GF-D8 (cell line): ENCODE measurements at regions not wholly inside any gene's neighbourhood (a gene's known extent, or its start where the extent isn't known, plus 50 kb on each side); places are given as distances from the start of the nearest gene placed in this dataset.
"Not testable (repeated sequence)": the region's sequence is repeated elsewhere in the genome, so short reads cannot be mapped to it uniquely, and the experiment has no call there.

Experiments used
- DNase-seq: peaks from one replicate; lab custom pipeline; 2025; lab: John Stamatoyannopoulos, UW

DNA sequence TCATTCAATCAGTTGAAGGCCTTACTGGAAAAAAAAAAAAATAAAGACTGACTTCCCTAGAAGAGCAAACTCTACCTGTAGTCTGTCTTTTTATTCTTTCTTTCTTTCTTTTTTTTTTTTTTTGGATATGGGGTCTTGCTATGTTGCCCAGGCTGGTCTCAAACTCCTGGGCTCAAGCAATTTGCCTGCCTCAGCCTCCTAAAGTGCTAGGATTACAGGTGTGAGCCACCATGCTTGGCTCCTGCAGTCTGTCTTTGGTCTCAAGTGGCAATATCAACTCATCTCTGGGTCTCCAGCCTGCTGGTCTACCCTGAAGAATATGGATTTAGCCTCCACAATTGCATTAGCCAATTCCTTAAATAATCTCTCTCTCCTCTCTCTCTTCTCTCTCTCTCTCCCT is 167.7 kb upstream of the P2RY1 start:
- DNase-seq, result no peak

DNA sequence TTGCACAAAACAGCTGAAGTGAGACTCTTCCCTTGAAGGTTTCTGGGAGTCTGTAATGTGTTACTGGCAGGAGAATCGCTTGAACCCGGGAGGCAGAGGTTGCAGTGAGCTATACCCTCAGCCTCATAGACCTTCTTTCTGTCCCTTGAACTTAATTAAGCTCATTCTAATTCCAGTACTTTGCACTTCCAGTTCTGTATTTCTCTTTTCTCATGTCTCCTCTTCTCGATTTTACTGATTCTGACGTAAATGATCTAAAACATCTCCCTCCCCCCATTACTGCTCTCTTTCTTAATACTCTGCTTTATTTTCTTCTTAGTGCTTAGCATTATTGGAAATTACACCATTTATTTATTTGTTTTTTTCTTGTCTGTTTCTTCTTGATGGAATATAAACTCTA is 165.4 kb upstream of the P2RY1 start:
- no peak for DNase-seq

DNA sequence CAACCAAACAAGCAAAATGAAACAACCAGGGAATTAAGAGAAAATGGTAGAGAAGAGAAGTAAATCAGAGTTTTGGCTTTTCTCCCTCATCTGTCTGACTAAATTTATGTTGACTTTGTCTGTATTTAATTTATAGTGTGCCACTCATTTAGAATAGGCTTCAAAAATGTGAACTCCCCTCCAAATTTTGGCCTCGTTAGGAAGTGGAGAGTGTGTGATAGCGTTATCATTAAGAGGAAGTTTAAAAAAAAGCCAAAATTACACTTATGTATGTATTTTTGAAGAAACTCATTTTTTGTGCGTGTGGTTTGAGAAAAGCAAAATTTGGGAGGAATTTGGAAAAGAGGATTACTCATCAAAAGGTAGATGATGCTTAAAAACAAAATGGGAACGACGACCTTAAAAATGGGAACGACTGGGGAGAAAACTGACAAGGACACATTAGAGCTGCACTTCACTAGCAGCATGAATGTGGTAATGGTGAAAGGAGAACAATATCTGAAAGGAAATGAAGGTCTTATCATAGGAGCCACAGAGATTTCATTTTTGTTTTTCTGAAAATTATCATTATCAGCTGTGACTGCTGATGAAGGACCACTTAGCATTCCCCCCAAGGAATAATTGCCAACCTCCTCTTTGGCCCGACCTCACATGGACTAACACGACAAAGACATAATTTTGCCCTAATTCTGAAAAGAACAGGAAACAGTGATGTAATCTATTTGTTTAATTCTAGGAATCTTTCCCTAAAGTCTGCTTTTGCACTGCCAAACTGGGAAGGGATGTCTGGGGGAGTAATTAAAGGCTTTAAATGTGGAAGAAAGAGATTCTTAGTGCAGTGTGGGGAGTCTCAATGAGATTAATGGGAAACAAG is 163.2 kb upstream of the P2RY1 start:
- no peak for DNase-seq

DNA sequence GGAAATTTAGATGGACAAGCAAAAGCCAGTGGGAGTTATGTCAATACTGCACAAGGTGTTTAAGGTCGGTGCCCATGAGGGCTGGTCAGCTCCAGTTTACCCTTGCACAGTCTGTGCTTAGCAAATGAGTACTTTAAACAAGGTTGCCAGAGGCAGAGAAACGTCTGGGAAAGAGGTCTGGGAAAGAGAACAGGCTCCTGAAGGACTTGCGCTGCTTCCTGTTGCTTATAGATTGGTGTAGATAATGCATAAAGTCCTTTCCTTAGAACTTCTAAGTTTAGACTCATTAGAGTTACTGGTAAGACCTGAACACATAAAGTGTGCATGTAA is 162.6 kb upstream of the P2RY1 start:
- no peak for DNase-seq

DNA sequence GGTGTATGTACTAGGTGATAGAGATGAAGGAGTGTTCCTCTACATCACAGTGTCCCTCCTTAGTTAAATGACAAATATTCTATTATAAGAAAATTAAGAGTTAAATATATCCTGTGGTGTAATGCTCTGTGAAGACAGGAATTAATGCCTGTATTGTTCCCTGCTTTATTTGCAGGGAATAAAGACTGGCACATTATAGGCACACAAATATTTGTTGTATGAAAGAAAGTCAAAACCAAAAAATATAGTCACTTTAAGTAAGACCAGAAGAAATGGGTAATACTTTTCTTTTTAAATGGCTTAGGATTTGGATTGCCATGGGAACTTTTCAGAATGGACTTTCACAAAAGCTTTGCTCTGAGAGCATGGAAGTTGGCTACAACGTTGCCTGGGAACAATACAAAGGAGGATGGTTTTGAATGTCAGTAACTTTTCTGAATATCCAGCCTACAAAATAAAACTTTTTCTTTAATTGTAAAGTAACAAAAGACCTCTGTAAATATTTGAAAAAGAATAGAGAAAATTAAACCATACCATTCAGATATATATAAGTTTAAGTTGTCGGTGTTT is 158.0 kb upstream of the P2RY1 start:
- DNase-seq, result no peak

DNA sequence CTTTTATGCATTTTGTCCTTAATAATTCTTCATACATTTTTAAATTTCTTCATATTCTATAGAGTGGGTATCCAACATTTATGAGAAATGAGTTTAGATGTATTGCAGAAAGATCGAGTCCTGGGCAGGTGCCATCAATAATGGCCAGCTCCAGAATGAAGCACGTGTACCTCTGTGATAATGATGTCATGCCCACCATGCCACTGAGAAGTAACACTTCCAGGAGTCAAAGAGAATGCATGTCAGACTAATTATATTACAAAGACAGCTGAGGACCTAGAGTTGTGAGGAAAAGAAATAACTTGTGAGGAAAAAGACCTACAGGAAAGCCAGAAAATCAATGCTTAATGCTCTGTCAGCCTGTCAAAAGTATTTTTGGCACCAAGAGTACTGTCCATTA is 157.4 kb upstream of the P2RY1 start:
- DNase-seq, result no peak

DNA sequence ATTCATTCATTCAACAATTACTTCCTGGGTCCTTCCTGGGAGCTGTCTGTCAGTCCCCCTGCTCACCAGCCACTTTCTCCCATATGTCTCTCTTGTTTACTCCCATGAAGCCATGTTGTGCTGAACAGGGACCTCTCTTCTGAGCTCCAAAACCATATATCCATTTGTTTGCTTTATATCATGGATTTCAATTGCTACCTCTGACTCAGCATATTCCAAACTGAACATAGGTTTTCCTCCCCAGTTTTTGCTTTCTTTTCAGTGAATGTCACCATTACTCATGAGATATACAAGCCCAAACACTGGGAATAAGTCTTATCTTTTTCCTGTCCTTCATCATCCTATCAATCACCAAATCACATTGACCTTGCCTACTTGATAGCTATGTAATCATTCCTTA is 152.5 kb upstream of the P2RY1 start:
- no peak for DNase-seq

DNA sequence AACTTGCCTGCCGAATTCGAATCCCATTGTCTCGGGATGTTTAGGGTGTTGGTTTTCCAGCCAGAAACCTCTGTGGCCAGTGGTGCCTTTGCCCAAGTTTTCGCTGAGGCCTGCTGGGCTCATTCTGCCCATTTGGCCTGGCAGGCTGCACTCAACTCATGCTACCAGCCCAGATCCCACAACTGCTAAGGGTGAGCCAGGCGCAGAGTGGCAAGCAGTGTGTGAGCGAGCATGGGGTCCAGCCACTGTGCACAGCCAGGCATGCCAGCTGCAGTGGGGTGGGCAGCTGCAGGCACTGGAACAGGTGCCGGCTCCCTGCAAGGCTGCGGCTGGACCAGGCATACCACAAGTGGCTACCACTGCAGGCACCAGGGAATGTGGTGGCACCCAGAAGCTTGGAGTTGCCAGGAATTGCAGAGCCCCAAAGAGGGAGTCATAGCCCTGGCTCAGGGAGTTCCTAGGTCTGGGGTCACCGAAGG is 151.4 kb upstream of the P2RY1 start:
- DNase-seq, result no peak

DNA sequence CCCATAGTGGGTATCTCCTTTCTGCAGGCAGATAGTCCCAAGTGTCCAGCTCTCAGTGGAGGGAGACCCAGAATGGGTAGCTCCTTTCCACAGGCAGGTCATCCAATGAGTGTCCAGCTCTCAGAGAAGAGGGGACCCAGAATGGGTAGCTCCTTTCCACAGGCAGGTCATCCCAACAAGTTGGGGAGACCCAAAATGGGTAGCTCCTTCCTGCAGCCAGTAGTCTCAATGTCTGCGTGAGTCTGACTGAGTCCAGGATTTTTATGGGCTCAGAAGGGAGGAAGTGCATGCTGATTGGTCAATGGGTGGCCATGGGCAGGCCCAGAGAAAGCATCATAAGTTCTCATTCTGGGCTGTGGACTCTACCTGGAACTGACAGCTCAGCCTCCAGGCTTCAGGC is 150.7 kb upstream of the P2RY1 start:
- DNase-seq, result no peak

DNA sequence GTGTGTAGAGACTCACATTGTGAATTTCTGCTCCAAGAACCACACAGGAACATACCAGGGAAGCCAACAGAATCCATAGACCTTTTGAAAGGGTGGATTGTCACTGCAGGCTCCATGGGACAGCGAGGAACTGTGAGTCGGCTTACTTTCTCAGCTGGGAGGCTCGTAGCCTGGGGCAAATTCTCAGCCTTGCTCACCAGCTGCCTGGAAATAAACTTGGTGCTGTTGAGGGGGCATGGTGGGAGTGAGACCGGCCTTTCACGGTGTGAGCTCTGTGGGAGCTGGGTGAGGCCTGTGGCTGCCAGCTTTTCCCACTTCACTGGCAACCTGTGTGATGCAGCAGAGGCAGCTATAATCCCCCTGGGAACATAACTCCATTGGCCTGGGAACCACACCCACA is 146.6 kb upstream of the P2RY1 start:
- no peak for DNase-seq

DNA sequence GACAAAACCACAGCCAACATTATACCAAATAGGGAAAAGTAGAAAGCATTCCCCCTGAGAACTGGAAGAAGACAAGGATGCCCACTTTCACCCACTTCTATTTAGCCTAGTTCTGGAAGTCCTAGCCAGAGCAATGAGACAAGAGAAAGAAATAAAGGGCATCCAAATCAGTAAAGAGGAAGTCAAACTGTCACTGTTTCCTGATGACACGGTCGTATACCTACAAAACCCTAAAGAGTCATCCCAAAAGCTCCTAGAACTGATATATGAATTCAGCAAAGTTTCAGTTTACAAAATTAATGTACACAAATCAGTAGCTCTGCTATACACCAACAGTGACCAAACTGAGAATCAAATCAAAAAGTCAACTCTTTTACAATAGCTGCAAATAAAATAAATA is 142.6 kb upstream of the P2RY1 start:
- DNase-seq, result not testable (repeated sequence)

DNA sequence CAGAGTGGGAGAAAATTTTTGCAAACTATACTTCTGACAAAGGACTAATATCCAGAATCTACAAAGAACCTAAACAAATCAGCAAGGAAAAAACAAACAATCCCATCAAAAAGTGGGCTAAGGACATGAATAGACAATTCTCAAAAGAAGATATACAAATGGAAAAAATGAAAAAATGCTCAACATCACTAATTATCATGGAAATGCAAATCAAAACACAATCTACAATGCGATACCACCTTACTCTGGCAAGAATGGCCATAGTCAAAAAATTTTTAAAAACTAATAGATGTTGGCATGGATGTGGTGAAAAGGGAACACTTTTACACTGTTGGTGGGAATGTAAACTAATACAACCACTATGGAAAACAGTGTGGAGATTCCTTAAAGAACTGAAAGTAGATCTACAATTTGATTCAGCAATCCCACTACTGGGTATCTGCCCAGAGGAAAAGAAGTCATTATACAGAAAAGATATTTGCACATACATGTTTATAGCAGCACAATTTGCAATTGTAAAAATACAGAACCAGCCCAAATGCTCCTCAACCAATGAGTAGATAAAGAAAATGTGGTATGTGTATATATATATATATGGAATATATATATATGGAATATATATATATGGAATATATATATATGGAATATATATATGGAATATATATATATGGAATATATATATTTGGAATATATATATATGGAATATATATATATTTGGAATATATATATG is 141.2 kb upstream of the P2RY1 start:
- not testable (repeated sequence) for DNase-seq

DNA sequence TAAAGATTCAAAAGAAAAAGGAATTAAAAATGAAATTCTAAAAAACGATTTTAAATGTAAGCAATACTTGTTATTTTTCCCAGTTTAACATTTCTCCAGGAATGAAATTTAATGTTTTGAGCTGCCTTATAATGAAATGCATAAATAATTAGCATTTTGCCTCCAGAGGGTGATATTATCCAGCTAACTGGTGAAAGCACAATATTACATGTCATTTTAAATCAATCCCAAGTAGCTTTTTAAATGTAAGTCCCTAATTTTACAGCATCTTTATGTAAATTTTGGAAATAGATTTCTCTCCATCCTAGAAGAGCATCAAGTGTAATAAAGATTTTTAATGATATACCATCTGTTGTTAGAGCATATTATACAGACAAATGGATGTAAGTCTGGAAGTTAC is 139.1 kb upstream of the P2RY1 start:
- no peak for DNase-seq

DNA sequence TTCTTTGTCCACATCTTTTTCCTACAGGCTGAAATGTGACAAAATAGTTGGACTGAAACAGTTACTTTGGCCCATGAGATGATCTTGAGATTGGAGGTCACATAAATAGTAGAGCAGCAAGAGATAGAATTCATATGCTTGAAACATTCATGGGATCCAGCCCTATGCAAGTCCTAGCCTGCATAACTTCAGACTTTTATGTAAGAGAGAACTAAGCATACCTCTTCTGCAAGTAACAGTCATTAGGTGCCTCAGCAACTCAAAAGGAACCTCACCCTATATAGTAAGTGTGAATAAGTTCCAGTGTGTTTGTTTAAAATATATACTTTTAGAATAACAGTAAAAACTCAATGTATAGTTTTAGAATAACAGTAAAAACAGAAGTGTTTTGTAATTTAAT is 138.0 kb upstream of the P2RY1 start:
- no peak for DNase-seq

DNA sequence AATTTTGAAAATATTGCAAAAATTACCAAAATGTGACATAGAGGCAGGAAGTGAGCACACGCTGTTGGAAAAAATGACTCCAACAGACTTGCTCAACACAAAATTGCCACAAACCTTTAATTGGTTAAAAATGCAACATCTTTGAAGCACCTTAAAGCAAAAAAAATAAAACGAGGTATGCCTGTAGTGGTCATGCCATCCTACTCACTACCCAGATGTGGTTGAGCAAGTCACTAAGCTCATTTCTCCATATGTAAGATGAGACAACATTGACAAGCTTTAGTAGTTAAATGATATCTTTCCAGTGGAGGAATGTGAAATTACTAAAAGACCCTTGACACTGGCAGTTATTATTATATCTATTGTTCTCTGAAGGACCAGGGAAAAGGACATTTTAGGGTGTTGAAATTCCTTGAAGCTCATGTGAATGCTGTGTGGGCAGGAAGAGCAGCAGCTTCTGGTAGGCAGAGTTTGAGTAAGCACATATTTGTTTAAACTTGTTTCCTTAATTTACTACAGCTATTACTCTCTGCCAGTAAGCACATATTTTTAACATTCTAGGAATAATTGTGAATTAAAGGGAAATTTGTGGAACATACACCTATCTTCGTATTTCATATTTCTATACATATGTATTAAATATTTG is 131.6 kb upstream of the P2RY1 start:
- no peak for DNase-seq

DNA sequence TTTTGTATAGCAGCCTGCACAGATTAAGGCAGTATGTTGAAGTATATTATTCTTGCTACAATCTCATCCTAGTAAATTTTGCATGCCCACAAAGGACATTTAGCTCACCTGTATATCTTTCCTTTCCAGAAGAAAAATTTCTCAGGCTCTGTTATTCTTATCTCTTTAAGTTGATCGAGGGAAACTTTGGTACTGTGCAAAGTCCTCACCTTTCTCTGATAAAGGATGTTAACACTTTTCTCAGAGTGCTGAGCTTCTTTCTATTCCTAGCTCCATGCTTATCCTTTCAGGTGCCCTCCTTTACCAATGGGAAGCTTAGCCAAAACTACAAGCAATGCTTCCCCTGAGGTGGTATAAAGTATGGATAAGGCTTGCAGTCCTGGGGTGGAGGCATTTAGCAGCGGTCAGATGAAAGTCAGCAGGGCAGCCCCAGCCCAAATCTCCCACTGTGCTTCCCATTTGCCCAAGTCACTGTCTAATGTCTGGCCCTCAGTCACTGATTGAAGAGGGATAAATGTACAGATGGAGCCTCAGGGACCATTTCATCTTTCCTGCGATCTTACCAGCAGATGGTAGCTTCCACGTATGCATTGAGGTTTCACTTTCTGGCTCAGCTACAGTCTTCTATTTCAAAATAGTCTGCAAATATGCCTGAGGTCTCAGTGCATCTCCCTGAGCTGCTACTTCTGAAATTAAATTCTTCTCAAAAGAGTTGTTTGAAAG is 127.8 kb upstream of the P2RY1 start:
- no peak for DNase-seq

DNA sequence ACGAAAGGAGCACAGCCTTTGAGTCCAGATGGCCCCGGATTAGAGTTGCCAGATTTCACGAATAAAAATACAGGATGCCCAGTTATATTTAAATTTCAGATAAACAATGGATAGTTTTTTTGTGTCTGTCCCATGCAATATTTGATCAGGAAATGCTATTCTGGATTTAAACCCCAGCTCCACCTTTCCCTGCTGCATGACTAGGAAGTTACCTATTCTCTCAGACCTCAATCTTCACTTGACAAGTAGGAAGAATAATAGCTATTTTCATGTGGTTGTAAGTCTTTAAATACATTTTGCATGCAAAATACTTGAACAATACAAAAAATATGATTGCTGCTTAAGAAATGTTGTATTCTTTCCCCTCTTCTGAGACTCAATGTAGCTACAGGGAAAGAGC is 125.3 kb upstream of the P2RY1 start:
- DNase-seq, result no peak

DNA sequence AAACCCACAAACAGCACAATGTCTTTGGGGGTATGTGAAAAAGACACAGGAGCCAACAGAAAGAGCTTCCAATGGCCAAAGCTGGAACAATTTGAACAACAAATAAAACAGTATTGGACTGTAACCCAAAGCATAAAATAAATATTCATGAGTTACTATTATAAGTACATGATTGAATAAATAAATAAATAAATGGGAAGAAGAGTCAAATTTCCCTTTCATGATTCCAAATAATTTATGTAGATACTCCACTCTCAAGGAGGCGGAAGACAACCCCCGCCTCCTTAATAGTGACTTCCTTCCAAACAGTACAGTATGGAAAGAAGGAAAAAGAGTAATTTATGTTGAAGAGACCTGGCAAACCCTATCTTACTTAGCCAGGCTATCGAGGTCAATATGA is 124.4 kb upstream of the P2RY1 start:
- no peak for DNase-seq

DNA sequence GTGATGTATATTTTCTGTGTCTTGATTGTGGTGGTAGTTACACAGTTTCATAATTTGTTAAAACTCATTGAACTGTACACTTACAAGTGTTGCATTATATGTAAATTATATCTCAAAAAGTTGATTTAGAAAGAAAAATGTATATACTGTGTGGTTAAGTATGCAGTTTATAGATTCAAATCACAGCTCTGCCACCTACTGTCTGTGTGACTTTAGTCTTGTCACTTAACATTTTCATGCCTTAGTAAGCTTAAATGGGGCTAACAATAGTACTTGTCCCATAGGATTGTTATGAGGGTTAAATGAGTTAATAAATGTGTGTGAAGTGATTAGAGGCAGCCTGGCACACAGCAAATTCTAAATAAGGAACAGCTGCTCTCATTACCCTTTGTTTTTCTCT is 120.9 kb upstream of the P2RY1 start:
- no peak for DNase-seq

DNA sequence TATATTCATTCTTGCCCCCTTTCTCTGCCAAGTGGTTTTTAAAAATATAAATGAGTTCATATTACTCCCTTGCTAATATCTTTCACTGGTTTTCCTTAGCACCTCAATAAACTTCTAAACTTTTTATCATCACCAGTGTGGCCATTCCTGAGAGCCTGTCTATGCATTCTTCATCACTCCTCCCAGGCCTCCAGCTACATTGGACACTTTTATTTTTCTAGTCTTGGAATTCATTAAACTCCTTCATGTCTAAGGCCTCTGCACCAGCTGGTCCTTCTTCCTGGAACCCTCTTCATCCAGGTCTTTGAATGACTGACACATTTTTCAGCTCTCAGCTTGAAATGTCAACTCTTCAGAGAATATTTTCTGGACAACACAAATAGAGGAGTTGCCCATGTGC is 120.4 kb upstream of the P2RY1 start:
- no peak for DNase-seq

DNA sequence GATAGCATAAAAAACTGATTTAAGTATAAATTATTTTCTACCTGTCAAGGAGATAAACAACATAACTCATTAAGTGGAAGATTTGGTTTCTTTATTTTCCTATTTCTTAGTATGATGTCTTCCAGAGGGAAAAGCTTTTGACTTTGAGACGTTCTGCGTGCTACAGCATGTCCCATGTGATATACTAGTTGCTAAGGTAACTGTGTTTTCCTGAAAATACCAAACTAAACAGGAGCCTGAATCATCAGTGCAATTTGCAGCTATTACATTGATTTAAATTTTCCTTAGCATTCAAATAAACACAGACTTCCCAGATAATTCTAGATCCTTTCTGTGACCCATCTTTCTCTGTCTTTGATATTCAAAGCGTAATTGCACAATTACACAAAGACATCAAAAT is 117.7 kb upstream of the P2RY1 start:
- DNase-seq, result no peak

DNA sequence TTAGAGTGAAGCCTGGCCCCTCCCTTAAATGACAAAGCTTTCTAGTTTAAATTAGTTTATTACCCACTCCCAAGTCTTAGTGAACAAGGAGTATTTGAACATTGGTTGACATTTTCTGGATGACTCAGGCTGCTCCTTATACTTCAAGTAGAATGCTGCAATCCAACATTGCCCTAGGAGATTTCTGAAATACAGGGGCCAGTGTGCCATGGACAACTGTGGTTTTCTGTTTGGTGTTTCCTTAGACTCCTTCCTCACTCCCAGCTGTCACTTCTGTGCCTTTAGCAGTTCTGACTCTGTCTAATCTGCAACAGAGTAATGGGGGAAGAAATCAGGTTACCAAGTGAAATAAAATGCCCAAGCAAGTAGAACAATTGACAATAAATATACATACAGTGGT is 116.1 kb upstream of the P2RY1 start:
- DNase-seq, result no peak
